ENCODE measurements at regions not wholly inside any gene's neighbourhood (a gene's known extent, or its start where the extent isn't known, plus 50 kb on each side); places are given as distances from the start of the nearest gene placed in this dataset.

- no peak for DNase-seq
Measured at GRCh38 chr3:167188592-167188991, 191.5 kb downstream of the ZBBX start.

DNA sequence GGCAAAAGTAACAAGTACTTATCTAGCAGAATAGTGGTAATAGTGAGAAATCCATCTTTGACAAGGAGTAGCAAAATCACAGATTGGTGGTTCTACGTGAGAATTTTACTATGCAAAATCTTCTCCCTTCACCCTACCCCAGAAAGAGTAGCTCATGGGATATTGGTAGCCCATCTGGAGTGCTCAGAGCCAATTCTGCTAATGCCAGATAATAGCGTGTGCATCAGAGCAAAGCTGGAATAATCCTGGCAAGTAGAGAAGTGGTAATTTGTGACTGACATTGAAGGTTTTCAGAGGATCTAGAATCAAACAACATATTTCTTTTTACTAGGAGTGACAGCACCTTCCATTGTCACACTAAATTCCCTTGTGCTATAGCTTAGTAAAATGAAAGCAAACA, 192.9 kb downstream of the ZBBX start:
- DNase-seq = no peak

- no peak for DNase-seq
Measured at GRCh38 chr3:167184511-167184910, 195.6 kb downstream of the ZBBX start.

- DNase-seq = no peak
Measured at GRCh38 chr3:167172377-167172776, 207.7 kb downstream of the ZBBX start.

GRCh38 chr3:167167491-167167890, 212.6 kb downstream of the ZBBX start:
- no peak for DNase-seq

GRCh38 chr3:167166594-167167253, 213.4 kb downstream of the ZBBX start:
- no peak for DNase-seq

- DNase-seq = no peak
Measured at GRCh38 chr3:167166012-167166411, 214.1 kb downstream of the ZBBX start.

- no peak for DNase-seq
Measured at GRCh38 chr3:167163580-167163979, 216.5 kb downstream of the ZBBX start.

DNA sequence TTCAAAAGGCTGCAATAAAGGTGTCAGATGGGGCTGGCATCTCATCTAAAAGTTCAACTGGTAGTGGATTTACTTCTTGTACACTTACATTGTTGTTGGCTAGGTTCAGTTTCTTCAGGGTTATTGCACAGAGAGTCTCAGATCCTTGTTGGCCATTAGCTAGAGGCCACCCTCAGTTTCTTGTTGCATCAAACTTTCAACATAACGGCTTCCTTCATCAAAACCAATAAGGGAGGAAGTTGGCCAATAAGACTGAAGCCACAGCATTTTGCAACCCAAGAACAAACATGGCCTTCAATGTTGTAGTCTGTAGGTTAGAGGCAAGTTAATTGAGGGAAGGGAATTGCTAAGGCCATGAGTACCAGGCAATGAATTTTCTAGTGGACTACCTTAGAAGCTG, 218.0 kb downstream of the ZBBX start:
- no peak for DNase-seq

- no peak for DNase-seq
Measured at GRCh38 chr3:167160781-167161180, 219.3 kb downstream of the ZBBX start.

DNA sequence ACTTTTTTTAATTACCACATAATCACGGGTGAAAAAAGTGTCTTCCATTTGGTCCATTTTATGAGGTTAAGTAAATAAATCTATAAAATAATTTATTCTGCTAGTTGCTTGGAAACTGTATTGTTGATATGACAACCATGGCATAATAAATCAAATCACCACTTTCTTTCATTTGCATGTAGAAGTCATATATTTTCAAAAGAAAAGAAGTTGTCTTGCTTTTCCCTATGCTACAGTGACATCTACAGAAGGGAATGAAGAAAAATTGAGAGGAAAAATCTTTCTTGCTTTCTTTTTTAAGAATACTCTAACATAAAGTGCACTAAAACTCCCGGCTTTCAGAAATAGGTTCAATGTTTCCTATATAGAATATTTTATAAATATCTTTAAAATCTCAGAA, 228.5 kb downstream of the ZBBX start:
- no peak for DNase-seq

DNA sequence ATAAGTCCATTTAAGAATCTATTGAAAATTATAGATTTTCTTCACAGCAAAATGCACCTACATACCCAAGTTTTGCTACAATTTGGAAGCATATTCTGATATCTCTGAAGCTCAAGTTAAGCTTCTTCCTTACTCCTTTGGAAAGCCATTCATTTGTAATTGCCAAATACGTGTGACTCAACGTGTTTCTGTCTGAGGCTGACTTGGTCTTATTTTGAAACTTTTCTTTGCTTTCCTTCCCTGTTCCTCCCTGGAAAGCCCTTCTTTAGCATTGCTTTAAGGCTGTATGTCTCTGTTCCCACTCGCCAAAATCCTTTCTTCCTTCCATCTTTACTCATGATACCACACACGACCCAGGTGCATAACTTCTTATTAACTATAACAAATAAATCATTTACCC, 232.0 kb downstream of the ZBBX start:
- DNase-seq = no peak

DNA sequence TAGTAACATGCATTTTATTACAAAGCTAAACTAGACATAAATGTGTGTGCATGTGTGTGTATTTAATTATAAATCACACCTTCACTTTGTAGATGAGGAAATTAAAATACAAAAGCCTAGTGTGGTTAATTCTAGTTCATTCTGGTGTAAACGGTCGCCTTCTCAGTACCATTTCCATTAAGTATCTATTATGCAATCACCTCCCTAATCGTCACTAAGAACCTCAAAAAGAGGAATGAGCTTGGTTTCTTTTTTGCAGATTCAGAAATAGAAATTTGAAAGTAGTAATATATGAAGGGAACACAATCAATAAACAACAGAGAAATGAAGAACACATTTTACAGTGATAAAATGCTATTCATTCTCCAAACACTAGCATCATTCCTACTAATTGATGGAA, 233.2 kb downstream of the ZBBX start:
- no peak for DNase-seq

- no peak for DNase-seq
Measured at GRCh38 chr3:167125612-167126407, 254.3 kb downstream of the ZBBX start.

GRCh38 chr3:167120828-167121227, 259.3 kb downstream of the ZBBX start:
- DNase-seq = no peak

DNA sequence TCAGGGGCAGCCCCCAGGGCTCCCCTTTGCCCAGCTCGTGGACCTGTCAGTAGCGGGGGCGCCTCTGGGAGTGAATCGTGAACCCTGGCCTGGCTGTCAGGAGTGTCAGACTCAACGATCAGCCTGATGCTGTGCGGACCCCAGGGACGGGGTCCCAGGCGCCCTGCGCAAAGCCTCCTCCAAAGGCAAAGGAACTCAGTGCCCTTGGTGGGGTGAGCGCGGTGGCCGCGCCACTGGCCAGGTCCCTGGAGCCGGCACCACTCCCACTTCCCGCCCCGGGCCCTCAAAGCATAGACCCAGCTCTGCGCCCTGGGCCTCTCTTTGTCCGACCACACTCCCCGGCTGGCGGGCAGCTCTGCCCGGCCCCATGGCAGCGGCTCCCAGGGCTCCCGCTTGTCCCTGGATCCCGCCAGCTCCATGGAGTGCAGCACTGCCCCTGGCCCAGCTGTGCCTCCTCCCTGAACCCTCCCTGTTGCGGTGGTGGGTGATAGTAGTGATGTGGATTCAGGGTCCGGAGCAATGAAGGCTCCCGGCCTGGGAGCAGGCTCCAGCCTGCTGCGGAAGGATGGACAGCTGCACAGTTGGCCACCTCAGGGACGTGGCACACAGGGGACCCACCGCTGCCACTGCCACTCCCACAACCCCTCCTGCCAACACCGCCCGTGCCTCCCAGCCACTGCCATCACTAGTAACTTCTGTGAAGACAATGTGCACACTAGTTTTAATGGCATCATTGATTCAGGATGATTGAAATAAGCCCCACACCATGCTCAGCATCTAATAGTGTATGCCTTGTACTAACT, 263.8 kb downstream of the ZBBX start:
- no peak for DNase-seq

- DNase-seq = no peak
Measured at GRCh38 chr3:167115331-167115934, 264.7 kb downstream of the ZBBX start.

DNA sequence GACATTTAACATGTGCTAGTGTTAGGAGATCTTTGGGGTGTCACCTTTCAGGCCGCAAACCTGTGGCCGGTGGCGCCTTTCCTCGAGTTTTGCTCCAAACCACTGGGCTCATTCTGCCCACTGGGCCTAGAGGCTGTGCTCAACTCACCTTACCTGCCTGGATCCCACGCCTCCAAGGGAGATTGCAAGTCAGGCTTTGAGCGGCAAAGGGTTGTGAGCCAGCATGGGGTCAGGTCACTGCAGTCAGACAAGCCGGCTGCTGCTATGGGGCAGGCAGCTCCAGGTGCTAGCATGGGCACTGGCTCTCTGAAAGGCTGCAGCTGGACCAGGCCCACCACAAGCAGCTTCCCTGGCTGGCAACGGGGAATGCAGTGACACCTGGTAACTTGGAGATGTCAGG, 265.5 kb downstream of the ZBBX start:
- DNase-seq = no peak

DNA sequence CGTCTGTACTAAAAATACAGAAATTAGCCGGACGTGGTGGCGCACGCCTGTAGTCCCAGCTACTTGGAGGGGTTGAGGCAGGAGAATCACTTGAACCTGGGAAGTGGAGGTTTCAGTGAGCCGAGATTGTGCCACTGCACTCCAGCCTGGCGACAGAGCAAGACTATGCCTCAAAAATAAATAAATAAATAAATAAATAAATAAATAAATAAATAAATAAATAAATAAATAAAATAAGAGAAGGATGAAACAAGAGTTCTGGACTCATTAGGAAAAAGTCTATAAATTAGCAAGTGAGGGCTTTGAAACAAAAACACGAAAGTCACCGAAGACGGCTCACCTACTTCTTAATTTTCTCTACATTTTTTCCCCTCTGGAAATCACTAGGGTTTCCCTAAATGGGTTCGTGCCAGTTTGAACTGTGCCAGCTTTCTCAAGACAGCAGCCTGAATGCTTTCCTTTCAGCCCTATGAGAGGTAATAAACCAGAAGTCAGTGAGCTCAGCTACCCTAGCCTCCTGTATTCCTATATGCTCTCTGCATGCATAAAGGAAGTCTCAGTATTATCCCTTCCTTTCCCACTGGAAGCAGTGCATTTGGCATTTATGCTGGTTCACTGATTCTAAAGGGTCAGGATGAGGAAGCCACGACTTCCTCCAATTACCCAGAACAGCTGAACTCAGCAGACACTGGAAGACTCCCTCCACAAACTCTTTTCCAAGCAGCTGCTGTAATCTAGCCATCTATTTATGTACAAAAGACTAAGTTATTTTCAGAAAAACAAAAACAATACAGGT, 266.9 kb downstream of the ZBBX start:
- no peak for DNase-seq

GRCh38 chr3:167110901-167111300, 269.2 kb downstream of the ZBBX start:
- DNase-seq = peak; percentile 15

- DNase-seq = no peak
Measured at GRCh38 chr3:167109746-167110145, 270.4 kb downstream of the ZBBX start.

DNA sequence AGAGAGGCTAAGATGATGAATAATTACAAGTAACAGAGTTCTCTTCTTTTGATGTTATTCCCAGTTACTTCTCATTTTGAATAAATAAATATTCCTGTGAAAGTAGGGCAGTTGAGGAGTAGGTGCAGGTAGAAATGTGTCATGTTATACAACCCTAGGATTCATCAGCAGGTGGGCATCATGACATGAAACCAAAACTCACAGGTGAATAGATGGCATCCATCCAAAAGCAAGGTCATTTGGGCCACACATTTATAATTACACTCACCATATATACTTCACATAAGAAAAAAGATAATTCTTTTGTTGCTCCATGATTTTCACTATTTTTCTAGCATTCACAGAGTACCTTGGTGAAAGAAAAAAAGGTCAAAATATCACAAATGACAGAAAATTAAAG, 273.6 kb downstream of the ZBBX start:
- no peak for DNase-seq

DNA sequence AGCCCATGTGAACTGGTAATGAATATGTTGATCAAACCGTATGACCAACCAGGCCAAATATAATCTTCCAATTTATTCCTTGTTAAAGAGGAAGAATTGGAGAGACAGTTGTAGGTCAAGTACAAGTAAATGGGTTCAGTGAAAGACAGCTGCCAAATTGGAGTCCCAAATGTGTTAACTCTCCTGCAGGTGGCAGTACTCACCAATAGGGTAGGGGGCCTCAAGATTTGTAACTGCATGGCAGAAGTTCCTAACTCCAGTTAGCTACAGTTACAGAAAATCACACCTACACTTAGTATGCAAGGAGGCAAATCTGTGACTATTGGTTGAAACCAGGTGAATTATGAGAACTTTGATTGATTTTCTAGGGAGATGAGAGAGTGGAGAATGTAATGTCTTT, 278.0 kb downstream of the ZBBX start:
- DNase-seq = no peak

Measured in SHP77 treated with DMSO at 0.1 percent for 48 hours (cell line).